GM12872 (cell line): ENCODE measurements at regions not wholly inside any gene's neighbourhood (a gene's known extent, or its start where the extent isn't known, plus 50 kb on each side); places are given as distances from the start of the nearest gene placed in this dataset.

Source experiments
- TF ChIP-seq, protein P1 (sequence below): IDR thresholded peaks from 3 replicates; pipeline ENCODE4 v1.5.1; 2011; ENCODE audit warnings: low read depth, mild to moderate bottlenecking, low read length, moderate library complexity; ENCODE audit not compliant: insufficient read depth

DNA sequence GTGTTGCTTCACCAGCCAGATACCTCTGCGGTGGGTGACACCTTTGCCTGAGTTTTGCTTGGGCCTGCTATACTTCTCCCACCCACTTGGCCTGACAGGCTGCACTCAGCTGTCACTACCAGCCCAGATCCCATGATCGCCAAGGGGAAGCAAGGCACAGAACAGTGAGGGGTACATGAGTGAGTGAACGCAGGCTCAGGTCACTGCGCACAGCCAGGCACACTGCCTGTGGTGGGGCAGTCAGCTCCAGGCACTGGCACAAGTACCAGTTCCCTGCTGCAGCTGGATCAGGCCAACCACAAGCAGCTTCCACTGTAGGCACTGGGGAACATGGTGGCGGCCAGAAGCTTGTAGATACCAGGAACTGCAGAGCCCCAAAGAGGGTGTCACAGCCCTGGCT, 441.9 kb upstream of the GRM3 start:
- TF ChIP-seq, protein P1, sequence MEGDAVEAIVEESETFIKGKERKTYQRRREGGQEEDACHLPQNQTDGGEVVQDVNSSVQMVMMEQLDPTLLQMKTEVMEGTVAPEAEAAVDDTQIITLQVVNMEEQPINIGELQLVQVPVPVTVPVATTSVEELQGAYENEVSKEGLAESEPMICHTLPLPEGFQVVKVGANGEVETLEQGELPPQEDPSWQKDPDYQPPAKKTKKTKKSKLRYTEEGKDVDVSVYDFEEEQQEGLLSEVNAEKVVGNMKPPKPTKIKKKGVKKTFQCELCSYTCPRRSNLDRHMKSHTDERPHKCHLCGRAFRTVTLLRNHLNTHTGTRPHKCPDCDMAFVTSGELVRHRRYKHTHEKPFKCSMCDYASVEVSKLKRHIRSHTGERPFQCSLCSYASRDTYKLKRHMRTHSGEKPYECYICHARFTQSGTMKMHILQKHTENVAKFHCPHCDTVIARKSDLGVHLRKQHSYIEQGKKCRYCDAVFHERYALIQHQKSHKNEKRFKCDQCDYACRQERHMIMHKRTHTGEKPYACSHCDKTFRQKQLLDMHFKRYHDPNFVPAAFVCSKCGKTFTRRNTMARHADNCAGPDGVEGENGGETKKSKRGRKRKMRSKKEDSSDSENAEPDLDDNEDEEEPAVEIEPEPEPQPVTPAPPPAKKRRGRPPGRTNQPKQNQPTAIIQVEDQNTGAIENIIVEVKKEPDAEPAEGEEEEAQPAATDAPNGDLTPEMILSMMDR, result no peak

DNA sequence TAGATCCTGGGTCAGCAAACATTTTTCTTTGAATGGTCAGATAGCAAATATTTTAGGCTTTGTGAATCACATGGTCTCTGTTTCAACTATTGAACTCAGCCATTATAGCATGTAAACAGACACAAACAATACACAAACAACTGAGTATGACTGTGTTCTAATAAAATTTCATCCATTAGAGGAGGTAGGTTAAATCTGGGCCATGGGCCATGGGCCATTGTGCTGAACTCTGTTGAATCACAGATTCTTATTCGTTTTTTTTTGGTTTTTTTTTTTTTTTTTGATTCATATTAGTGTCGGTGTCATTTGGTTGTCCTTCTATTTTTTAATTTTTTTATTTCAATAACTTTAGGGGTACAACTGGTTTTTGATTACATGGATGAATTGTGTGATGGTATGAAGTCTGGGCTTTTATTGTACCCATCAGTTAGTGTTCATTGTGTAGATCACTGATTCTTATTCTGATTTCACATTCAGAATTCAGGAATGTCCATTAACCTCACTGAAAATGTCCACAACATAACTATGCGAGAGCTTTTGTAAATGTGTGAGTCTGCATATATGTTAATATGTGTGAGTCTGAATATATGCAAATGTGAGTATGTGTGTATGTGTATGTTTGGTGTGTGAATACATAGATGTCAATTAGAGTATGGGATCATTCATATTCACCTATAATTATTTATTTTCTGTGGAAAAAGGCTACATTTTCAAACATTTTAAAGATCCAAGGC, 443.7 kb upstream of the GRM3 start:
- TF ChIP-seq, protein P1, result no peak

DNA sequence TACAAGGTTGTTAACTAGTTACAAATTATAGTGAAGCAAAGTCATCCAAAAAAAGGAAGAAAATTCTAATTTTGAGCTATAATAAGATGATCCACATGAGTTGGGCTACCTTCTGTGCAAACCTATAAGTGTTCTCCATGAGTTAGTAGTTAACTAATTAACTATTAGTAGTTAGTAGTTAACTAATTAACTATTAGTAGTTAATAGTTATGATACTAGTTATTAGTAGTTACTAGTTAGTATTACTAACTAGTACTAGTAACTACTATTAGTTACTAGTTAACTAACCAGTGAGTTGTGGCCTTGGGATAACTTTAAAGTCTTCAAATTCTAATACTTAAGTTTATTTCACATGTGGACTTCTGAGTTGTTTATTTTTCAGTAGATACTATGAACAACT, 453.4 kb upstream of the GRM3 start:
- TF ChIP-seq, protein P1, result no peak

DNA sequence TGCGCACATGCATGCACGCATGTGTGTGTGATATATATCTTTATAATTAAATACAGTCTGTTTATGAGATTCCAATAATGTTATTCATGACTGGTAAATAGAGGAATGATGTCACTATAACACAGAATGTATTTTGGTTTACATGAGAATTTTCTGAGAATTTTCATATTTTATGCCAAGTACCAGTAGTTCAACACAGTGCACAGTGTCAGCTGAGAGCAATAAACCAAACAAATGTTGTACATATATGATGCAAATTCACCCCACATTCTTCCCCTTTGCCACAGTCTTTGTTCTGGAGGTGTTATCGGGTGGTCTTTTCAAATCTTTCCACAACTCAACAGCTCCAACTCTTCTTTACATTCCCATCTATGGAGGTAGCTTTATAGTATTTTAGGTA, 462.2 kb upstream of the GRM3 start:
- TF ChIP-seq, protein P1, result no peak

DNA sequence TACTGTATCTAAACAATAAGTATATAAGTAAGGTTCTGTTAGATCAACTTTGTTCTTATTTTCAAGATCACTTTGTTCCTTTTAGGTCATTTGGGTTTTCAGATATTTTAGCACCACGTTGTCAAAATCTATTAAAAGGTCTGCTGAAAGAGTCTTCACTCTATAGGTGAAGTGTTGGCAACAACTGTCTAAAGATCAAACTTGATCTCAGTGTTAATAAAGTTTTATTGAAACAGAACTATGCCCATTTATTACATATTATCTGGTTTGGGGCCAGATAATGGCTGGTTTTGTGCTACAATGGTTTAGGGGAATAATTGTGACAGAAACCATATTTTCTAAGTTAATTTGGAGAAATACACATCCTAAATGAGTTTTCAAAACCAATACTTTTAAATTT, 478.9 kb upstream of the GRM3 start:
- TF ChIP-seq, protein P1, result no peak

DNA sequence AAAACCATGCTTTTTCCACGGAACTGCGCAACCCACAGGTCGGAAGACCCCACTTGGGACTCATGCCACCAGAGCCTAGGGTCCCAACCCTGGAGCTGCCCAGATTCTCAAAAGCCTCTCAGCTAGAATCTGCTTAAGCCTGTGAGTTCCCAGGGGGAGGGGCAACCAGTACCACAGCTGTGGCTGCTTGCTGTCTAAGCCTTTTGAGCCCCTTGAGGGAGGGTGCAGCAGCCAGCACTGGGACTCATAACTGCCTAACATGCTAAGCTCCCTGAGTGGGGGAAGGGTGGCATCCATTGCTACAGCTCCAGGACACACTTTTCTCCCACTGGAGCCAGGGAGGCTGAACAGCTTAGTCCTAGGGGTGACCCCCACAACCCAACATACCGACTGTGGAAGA, 485.6 kb upstream of the GRM3 start:
- TF ChIP-seq, protein P1, result no peak

DNA sequence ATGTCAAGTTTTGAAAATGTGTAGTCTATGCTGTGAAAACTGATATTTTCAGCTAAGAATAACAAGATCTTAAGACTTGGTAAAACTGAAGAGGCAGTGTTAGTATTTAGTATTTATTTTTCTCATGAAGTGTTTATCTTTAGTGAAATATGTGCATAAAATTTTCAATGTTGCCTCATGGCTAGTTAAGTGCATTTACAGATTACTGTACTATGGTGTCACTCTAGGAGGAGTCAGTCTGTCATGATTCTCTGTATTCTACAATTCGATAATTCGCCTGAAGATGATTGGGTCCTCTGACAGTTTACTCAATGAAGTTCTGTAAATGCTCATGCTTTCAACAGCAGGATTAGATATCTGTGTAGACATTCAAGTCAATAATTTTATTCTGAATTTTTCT, 488.1 kb upstream of the GRM3 start:
- TF ChIP-seq, protein P1, result no peak
